Dermis blood vessel endothelial cell (primary cell): ENCODE measurements at regions not wholly inside any gene's neighbourhood (a gene's known extent, or its start where the extent isn't known, plus 50 kb on each side); places are given as distances from the start of the nearest gene placed in this dataset.

Experiments used
- DNase-seq: peaks from one replicate; pipeline ENCODE4 v3.0.0; 2010

- DNase-seq = no peak
Measured at GRCh38 chr17:13403982-13404946, 197.5 kb downstream of the HS3ST3A1 start.

- DNase-seq = no peak
Measured at GRCh38 chr17:13400491-13400890, 201.2 kb downstream of the HS3ST3A1 start.

GRCh38 chr17:13398853-13399252 is 202.9 kb downstream of the HS3ST3A1 start:
- no peak for DNase-seq

GRCh38 chr17:13398091-13398490 is 203.6 kb downstream of the HS3ST3A1 start:
- DNase-seq = no peak

- DNase-seq = no peak
Measured at GRCh38 chr17:13395862-13396261, 205.9 kb downstream of the HS3ST3A1 start.

- DNase-seq = no peak
Measured at GRCh38 chr17:13395346-13395745, 206.4 kb downstream of the HS3ST3A1 start.

- DNase-seq = no peak
Measured at GRCh38 chr17:13393841-13394710, 207.7 kb downstream of the HS3ST3A1 start.

GRCh38 chr17:13387952-13388351 is 213.8 kb downstream of the HS3ST3A1 start:
- DNase-seq = no peak

- no peak for DNase-seq
Measured at GRCh38 chr17:13387236-13387635, 214.5 kb downstream of the HS3ST3A1 start.

- no peak for DNase-seq
Measured at GRCh38 chr17:13385481-13385911, 216.2 kb downstream of the HS3ST3A1 start.

- DNase-seq = no peak
Measured at GRCh38 chr17:13384626-13385025, 217.1 kb downstream of the HS3ST3A1 start.

GRCh38 chr17:13378361-13378760 is 223.4 kb downstream of the HS3ST3A1 start:
- no peak for DNase-seq

- no peak for DNase-seq
Measured at GRCh38 chr17:13374203-13375143, 227.3 kb downstream of the HS3ST3A1 start.

- DNase-seq = no peak
Measured at GRCh38 chr17:13372432-13372831, 229.3 kb downstream of the HS3ST3A1 start.

- DNase-seq = no peak
Measured at GRCh38 chr17:13367154-13367553, 234.6 kb downstream of the HS3ST3A1 start.

GRCh38 chr17:13365331-13365730 is 236.4 kb downstream of the HS3ST3A1 start:
- no peak for DNase-seq

GRCh38 chr17:13363771-13364170 is 238.0 kb downstream of the HS3ST3A1 start:
- no peak for DNase-seq

- no peak for DNase-seq
Measured at GRCh38 chr17:13362341-13363122, 239.2 kb downstream of the HS3ST3A1 start.

GRCh38 chr17:13359774-13360173 is 242.0 kb downstream of the HS3ST3A1 start:
- no peak for DNase-seq

GRCh38 chr17:13355054-13355453 is 246.7 kb downstream of the HS3ST3A1 start:
- DNase-seq = no peak

- DNase-seq = no peak
Measured at GRCh38 chr17:13353590-13353989, 248.1 kb downstream of the HS3ST3A1 start.
